GM13977 (cell line): ENCODE measurements at regions not wholly inside any gene's neighbourhood (a gene's known extent, or its start where the extent isn't known, plus 50 kb on each side); places are given as distances from the start of the nearest gene placed in this dataset.

Source experiments
- DNase-seq: peaks from one replicate; pipeline ENCODE4 v3.0.0; 2012; ENCODE audit warnings: low spot score
- CTCF ChIP-seq: IDR thresholded peaks from 2 replicates; pipeline ENCODE4 v1.5.1; 2012; ENCODE audit warnings: mild to moderate bottlenecking, control low read depth; ENCODE audit not compliant: insufficient read depth; ENCODE audit errors: extremely low read depth, missing control alignments
- in situ Hi-C: fragments of 300-500 bp; cut with MboI; formaldehyde crosslinking; loops from one replicate; pipeline ENCODE4 v1.12.0; 2022; ENCODE audit warnings: low sequenced_read_pairs, low pct_unique_long_range_greater_than_20kb, mixed read lengths, inconsistent platforms; ENCODE audit not compliant: unreplicated experiment

GRCh38 chr16:52086901-52087300 is 460.0 kb downstream of the TOX3 start:
- no peak for TF ChIP-seq CTCF
- DNase-seq: no peak
- in situ Hi-C loops: no loop called here

GRCh38 chr16:52078716-52079655 is 468.0 kb downstream of the TOX3 start:
- in situ Hi-C loops: no loop called here
- DNase-seq: no peak
- TF ChIP-seq CTCF: no peak

GRCh38 chr16:52077607-52078006 is 469.3 kb downstream of the TOX3 start:
- TF ChIP-seq CTCF: no peak
- no peak for DNase-seq
- in situ Hi-C loops: no loop called here

GRCh38 chr16:52076801-52077201 is 470.1 kb downstream of the TOX3 start:
- DNase-seq: no peak
- no peak for TF ChIP-seq CTCF
- in situ Hi-C loops: no loop called here

GRCh38 chr16:52076332-52076731 is 470.6 kb downstream of the TOX3 start:
- in situ Hi-C loops: no loop called here
- TF ChIP-seq CTCF: no peak
- DNase-seq: no peak

GRCh38 chr16:52074133-52074532 is 472.8 kb downstream of the TOX3 start:
- DNase-seq: no peak
- no peak for TF ChIP-seq CTCF
- in situ Hi-C loops: no loop called here
